Fibroblast of lung (primary cell): ENCODE measurements at regions not wholly inside any gene's neighbourhood (a gene's known extent, or its start where the extent isn't known, plus 50 kb on each side); places are given as distances from the start of the nearest gene placed in this dataset.

ENCODE experiments used
- DNase-seq, 2 donors: peaks; one replicate each; pipeline versions ENCODE4 v3.0.0 to v3.0.0-alpha.2; 2010; ENCODE audit warnings: low read depth in 2 of 2
- H2AFZ ChIP-seq: 2 replicates; pipeline ENCODE4 v1.5.1; 2012; ENCODE audit warnings: low read length, control low read depth, inconsistent platforms
- H3K27ac ChIP-seq: 2 replicates; pipeline ENCODE4 v1.5.1; 2011; ENCODE audit warnings: low read length, control low read depth; ENCODE audit not compliant: insufficient read depth
- H3K27me3 ChIP-seq: 2 replicates; pipeline ENCODE4 v1.5.1; 2011; ENCODE audit warnings: mild to moderate bottlenecking, low read length; ENCODE audit not compliant: control insufficient read depth, insufficient read depth
- H3K36me3 ChIP-seq: 2 replicates; pipeline ENCODE4 v1.5.1; 2011; ENCODE audit warnings: low read length; ENCODE audit not compliant: control insufficient read depth, insufficient read depth
- H3K4me1 ChIP-seq: 2 replicates; pipeline ENCODE4 v1.5.1; 2011; ENCODE audit warnings: low read length; ENCODE audit not compliant: control insufficient read depth, insufficient read depth; ENCODE audit errors: extremely low read depth
- H3K4me2 ChIP-seq: 2 replicates; pipeline ENCODE4 v1.5.1; 2011; ENCODE audit warnings: low read length, control low read depth; ENCODE audit not compliant: insufficient read depth; ENCODE audit errors: extremely low read depth
- H3K4me3 ChIP-seq, 4 experiments: fragments of 200-600 bp in 1 of 4; sonication (generic) in 1 of 4; replicated peaks in 1 of 4; 2 replicates each; pipeline ENCODE4 v1.5.1; 2011 to 2016; ENCODE audit warnings: low read length in 4 of 4, low read depth in 3 of 4, mild to moderate bottlenecking in 3 of 4, control low read depth in 2 of 4, inconsistent platforms in 1 of 4, mixed read lengths in 1 of 4; ENCODE audit not compliant: insufficient read depth in 1 of 4; ENCODE audit errors: control extremely low read depth in 1 of 4
- H3K79me2 ChIP-seq: 2 replicates; pipeline ENCODE4 v1.5.1; 2012; ENCODE audit warnings: mild to moderate bottlenecking, low read length, inconsistent platforms; ENCODE audit not compliant: control insufficient read depth, insufficient read depth
- H3K9ac ChIP-seq: 2 replicates; pipeline ENCODE4 v1.5.1; 2011; ENCODE audit warnings: mild to moderate bottlenecking, low read length, control low read depth; ENCODE audit not compliant: insufficient read depth
- H3K9me3 ChIP-seq: 2 replicates; pipeline ENCODE4 v1.5.1; 2012; ENCODE audit warnings: low read depth, low read length; ENCODE audit not compliant: control insufficient read depth, insufficient read depth
- H4K20me1 ChIP-seq: 2 replicates; pipeline ENCODE4 v1.5.1; 2011; ENCODE audit warnings: low read length; ENCODE audit not compliant: control insufficient read depth, insufficient read depth; ENCODE audit errors: extremely low read depth
- EZH2 ChIP-seq: IDR thresholded peaks from 2 replicates; pipeline ENCODE4 v1.5.1; 2012; ENCODE audit warnings: low read length, control low read depth, mild to moderate bottlenecking; ENCODE audit errors: missing control alignments
- TF ChIP-seq, protein P1 (sequence below), 2 donors: IDR thresholded peaks in 1 of 2; conservative IDR thresholded peaks in 1 of 2; 1 replicate in 1 of 2; 2 replicates in 1 of 2; pipeline ENCODE4 v1.5.1; 2011 to 2012; ENCODE audit warnings: low read length in 2 of 2, control low read depth in 1 of 2, inconsistent platforms in 1 of 2, low read depth in 1 of 2, mild to moderate bottlenecking in 1 of 2

GRCh38 chr22:25350551-25350971 lies 131.1 kb downstream of the CRYBB2 start:
- H3K9ac ChIP-seq = no peak overlapping the region

DNA sequence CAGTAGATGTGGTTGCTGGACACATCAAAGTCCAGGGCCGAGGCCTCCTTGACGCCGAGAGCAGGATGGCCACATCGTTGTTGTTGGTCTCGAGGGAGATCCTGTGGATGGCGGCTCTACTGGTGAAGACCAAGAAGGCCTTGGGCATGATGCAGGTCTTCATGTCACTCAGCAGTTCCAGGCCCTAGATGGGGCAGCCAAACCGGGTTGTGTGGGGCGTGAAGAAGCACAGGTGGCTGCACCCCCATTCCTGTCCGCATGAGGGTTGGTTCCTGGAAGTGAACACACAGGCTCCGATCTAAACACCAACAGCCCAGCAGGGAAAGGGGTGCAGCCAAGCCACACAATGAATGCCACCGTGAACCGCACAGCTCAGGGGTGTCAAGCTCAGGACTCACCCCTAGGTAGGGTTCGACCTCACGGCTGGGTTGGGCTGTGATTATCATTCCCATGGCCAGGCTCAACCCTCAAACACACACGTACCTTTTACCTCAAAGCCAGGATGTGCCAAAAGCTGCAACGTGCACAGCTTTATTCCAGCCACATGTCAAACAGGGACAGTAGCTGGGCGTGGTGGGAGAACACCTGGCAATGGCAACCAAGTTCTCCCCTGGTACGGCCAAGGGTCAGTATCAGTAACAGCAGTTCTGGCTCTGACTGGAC lies 132.3 kb downstream of the CRYBB2 start:
- H3K4me3 ChIP-seq = no peak overlapping the region
- H3K4me1 ChIP-seq = no peaks in the 10 kb centered on the region
- DNase-seq = no peak
- H2AFZ ChIP-seq = no peak overlapping the region
- peaks cover 2% of the 10 kb centered on the region for H3K36me3 ChIP-seq
- H3K79me2 ChIP-seq = no peaks in the 10 kb centered on the region
- no peak overlapping the region for H3K4me2 ChIP-seq
- H3K9ac ChIP-seq = no peak overlapping the region
- H3K27ac ChIP-seq = no peak overlapping the region
- no peaks in the 10 kb centered on the region for H3K27me3 ChIP-seq
- H3K9me3 ChIP-seq = no peaks in the 10 kb centered on the region
- no peaks in the 10 kb centered on the region for H4K20me1 ChIP-seq
- no peak for TF ChIP-seq EZH2
- TF ChIP-seq, protein P1, sequence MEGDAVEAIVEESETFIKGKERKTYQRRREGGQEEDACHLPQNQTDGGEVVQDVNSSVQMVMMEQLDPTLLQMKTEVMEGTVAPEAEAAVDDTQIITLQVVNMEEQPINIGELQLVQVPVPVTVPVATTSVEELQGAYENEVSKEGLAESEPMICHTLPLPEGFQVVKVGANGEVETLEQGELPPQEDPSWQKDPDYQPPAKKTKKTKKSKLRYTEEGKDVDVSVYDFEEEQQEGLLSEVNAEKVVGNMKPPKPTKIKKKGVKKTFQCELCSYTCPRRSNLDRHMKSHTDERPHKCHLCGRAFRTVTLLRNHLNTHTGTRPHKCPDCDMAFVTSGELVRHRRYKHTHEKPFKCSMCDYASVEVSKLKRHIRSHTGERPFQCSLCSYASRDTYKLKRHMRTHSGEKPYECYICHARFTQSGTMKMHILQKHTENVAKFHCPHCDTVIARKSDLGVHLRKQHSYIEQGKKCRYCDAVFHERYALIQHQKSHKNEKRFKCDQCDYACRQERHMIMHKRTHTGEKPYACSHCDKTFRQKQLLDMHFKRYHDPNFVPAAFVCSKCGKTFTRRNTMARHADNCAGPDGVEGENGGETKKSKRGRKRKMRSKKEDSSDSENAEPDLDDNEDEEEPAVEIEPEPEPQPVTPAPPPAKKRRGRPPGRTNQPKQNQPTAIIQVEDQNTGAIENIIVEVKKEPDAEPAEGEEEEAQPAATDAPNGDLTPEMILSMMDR (conservative IDR thresholded peaks at IDR 0.05 in 1 of 2, IDR thresholded peaks at IDR 0.05 in 1 of 2; ENCODE audit: low read depth in 1 of 2, low read length in 2 of 2) = no peak

More at GRCh38 chr22:25350551-25350971, 131.1 kb downstream of the CRYBB2 start:
- Histone ChIP-seq H3K27me3 (no peaks in the 10 kb centered on the region), H3K4me1 (no peaks in the 10 kb centered on the region), H3K4me2 (no peak overlapping the region), H3K4me3 (no peak overlapping the region), H3K79me2 (no peaks in the 10 kb centered on the region), H3K36me3 (peaks cover 2% of the 10 kb centered on the region), H3K9me3 (no peaks in the 10 kb centered on the region), H3K27ac (no peak overlapping the region), H2AFZ (no peak overlapping the region), H4K20me1 (no peaks in the 10 kb centered on the region)
- DNase-seq = no peak
- TF ChIP-seq, protein P1 (conservative IDR thresholded peaks at IDR 0.05 in 1 of 2, IDR thresholded peaks at IDR 0.05 in 1 of 2; ENCODE audit: low read depth in 1 of 2, low read length in 2 of 2) = no peak
- no peak for TF ChIP-seq EZH2

DNA sequence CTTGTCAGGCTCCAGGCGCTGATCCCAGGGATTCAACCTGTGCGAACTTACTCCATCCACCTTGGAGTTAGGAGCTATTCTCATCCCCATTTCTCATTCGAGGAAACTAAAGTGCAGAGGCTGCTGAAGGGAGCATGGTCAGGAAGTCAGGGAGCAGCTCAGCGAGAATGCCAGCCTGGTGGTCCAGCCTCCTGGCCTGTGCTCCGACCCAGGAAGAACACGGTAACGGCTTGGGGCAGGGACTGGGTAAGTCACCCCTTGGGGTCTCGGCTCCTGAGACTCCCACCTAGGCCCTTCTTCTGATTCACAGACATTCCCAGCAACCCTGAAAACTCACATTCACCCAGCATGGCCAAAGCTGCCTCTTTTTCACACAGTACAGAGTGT lies 132.8 kb downstream of the CRYBB2 start:
- DNase-seq = no peak
- Histone ChIP-seq H2AFZ (no peak overlapping the region), H3K79me2 (no peaks in the 10 kb centered on the region)

More for the DNA sequence above, 132.8 kb downstream of the CRYBB2 start:
- Histone ChIP-seq H3K4me3 (no peak overlapping the region), H3K27ac (no peak overlapping the region), H3K36me3 (peaks cover 2% of the 10 kb centered on the region), H3K9me3 (no peaks in the 10 kb centered on the region), H3K4me1 (no peaks in the 10 kb centered on the region), H4K20me1 (no peaks in the 10 kb centered on the region), H3K27me3 (no peaks in the 10 kb centered on the region), H3K4me2 (no peak overlapping the region), H3K9ac (no peak overlapping the region)
- TF ChIP-seq EZH2 = no peak
- TF ChIP-seq, protein P1 (conservative IDR thresholded peaks at IDR 0.05 in 1 of 2, IDR thresholded peaks at IDR 0.05 in 1 of 2; ENCODE audit: low read depth in 1 of 2, low read length in 2 of 2) = no peak
